ENCODE measurements at regions not wholly inside any gene's neighbourhood (a gene's known extent, or its start where the extent isn't known, plus 50 kb on each side); places are given as distances from the start of the nearest gene placed in this dataset.

- no peak for DNase-seq
Observed at GRCh38 chr3:124282751-124283651, 291.1 kb upstream of the ROPN1 start.

GRCh38 chr3:124283652-124284023 lies 291.7 kb upstream of the ROPN1 start:
- no peak for DNase-seq

GRCh38 chr3:124288996-124289395 lies 297.1 kb upstream of the ROPN1 start:
- no peak for DNase-seq

DNA sequence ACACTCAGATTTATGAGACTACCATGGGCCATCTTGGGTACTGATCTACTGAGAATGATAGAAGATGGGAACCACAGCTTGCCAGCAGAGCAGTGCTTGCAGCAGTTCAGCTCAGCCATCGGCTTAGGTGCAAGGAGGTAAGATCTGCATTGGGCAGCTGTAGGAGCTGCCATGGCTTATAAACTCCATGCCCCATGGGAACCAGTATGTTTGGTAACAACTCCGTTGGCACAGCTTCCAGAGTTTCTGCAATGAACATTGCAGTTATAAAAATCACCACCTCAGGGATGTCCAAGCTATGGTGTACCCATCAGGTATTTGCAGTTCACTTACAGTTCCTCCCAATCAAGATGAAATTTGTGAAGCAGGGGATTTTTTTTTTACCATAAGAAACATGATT lies 299.1 kb upstream of the ROPN1 start:
- DNase-seq, result no peak

DNA sequence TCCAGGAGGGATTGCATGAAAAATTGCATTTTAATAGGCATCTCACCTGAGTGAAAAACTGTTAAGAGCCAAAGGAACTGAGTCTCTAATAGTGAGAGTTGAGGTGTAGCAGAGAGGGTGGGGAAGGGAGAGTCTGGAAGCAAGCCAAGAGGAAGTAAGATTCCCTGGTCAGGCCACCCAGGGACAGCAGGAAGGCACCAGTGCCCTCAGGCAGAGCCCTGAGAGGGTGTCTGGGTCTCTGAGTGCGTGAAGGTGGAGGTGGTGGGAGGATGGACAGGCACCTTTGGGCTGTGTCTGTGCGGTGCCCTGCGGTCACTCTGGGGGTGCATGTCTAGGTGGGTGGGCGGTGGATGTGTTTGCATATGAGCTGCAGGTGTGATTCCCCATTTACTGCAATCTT lies 300.4 kb upstream of the ROPN1 start:
- DNase-seq, result no peak

DNA sequence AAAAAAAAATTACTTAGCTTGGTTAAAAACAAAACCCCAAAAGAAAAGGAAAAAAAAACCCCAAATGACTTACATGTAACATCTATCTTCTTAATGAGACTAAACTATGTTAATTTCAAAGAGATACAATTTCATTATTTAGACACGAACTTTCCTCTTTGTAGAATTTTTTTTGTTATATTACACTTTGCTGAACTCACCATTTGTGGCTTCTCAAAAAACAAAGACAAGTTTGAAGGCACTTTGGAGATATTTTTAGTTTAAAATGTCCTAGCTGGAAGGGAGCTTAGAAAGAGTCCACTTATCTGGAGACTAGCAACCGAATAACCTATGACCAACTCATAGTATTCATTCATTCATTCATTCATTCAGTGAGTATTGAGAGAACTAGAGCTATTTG lies 301.7 kb upstream of the ROPN1 start:
- no peak for DNase-seq

DNA sequence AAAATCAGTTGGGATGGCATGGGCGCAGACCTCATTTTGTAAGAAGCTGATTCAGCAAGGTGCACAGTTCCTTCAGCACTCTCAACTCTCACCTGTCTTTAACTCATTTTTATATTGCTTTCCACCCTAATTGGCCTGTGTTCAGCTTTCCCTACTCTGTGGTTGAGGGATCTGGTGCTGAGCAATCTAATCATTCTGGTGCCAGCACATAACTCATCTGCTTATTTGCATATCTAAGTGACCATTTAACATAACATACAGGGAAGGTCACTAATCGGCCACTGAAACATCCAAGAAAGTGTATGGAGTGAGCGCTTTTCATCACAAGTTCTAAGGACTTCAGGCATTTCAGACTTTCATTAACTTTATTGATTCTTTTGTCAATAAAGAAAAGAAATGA lies 303.4 kb upstream of the ROPN1 start:
- no peak for DNase-seq

DNA sequence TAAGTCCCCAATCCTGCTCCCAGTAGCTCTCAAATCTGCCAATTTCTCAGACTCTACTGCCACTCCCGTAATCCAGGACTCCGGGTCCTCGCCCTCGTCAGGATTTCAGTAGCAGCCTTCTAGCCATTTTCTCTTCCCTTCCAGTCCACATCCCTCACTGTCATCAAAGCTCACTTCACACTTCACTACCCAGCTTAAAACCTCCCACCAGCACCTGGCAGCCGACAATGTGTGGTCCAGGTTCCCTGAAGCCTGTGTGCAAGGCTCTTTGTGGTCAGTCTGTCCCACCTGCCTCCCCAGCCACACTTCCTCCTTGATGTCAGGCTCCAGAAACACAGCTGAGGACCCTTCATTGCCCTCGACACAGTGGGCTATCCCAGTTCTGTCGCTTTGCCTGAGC lies 304.5 kb upstream of the ROPN1 start:
- DNase-seq, result no peak

GRCh38 chr3:124297062-124297980 lies 305.4 kb upstream of the ROPN1 start:
- no peak for DNase-seq

DNA sequence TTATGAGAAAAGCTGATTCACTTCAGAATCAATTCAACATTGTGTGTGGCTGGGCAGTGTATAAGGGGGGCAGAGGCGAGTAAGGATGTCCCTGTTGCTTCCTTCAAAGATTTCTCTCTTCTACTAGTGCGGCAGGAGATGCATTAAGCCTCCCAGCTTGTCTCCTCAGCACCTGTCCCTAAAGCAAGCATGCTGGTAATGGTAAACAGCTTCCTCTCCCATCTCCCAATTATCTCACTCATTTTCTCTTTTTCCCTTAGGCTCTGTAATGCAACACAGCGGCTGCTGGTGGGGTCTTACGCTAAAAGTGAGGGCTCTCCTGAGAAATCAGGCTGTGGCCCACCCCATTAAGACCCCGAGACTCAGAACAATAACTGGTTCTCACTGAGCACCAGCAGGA lies 306.4 kb upstream of the ROPN1 start:
- DNase-seq, result no peak

- no peak for DNase-seq
Observed at GRCh38 chr3:124298951-124299350, 307.0 kb upstream of the ROPN1 start.

DNA sequence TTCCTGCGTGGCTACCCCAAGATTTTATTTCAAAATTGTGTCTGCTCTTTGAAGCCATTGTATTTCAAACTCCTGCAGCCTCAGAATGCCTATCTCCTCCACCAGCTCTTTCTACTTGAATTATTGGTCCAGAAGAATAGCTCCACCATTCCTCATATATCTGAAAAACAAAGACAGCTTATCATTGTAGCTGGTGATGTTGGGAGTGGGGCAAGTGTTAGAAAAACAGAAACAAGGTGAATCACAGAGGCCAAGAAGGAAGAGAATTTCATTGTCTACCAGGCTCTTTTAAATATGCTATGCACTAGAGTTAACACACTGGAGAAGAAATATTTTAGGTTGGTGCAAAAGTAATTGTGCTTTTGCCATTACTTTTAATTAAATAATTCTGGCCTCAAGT lies 307.9 kb upstream of the ROPN1 start:
- no peak for DNase-seq

DNA sequence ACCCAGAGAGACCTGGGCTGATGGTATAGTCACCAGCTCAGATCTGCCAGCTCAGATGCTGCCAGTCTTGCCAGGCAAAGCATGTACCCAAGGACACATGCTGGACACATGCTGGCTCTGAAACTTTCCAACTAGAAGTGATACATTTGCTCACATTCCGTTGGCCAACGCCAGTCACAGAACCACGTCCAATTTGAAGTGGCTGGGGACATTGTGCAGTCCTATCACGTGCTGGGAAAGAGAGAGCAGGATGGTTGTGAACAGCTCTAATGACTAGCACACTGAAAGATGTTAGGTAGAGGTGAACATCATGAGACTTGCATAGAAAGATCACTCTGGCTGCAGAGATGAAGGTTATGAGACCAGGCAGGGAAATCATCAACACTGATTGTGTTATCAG lies 308.5 kb upstream of the ROPN1 start:
- no peak for DNase-seq

DNA sequence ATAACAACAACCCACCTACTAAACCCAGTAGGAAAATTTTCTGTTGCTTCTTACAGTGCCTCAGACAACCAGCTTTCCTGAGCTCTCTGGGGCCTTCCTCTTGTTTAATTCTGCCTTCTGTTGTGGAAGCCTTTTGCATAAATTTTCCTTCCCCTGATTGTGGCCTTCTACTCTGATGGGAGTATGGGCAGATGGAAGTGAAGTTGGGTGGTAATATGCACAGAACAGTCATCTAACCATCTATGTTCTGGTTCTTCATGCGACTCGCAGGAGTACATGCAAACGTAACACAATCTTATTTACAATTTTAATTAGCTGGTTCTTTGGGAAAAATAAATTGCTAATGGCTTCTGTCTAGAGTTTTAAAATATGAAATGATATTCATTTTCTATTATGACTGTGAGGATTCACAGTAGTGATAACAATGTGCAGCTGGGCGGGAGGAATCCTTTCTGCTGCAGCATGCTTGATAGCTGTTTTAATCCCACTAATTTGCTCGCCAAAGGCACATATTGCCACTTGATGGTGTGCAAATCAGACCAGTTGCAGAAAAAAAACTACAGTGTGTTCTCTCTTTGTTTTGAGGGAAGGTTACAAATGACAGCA lies 311.5 kb upstream of the ROPN1 start:
- DNase-seq, result no peak

DNA sequence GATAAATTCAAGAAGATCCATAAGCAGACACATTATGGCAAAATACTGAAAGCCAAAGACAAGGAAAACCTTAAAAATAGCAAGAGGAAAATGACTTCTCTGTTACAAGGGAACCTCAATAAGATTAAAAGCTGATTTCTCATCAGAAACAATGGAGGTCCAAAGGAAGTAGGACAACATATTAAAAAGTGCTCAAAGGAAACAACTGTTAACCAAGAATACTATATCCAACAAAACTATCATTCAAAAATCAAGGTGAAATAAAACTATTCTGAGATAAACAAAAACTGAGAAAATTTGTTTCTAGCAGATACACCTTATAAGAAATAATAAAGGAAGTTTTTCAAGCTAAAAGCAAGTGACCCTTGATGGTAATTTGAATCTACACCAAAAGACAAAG lies 314.7 kb upstream of the ROPN1 start:
- no peak for DNase-seq

DNA sequence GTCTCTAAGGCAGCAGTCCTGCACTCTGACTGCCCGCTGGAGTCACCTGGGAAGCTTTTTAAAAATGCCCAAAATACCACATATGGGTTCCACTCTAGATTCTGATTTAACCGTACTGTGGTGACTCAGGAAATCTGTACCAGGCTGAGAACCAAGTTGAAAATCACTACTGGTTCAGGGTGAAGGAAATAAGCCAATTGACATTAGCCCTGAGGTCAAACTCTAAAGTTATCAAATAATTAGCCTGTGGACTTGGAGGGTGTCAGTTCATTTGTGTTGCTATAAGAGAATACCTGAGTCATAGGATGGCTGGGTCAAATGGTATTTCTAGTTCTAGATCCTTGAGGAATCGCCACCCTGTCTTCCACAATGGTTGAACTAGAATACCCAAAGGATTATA lies 321.7 kb upstream of the ROPN1 start:
- DNase-seq, result no peak

DNA sequence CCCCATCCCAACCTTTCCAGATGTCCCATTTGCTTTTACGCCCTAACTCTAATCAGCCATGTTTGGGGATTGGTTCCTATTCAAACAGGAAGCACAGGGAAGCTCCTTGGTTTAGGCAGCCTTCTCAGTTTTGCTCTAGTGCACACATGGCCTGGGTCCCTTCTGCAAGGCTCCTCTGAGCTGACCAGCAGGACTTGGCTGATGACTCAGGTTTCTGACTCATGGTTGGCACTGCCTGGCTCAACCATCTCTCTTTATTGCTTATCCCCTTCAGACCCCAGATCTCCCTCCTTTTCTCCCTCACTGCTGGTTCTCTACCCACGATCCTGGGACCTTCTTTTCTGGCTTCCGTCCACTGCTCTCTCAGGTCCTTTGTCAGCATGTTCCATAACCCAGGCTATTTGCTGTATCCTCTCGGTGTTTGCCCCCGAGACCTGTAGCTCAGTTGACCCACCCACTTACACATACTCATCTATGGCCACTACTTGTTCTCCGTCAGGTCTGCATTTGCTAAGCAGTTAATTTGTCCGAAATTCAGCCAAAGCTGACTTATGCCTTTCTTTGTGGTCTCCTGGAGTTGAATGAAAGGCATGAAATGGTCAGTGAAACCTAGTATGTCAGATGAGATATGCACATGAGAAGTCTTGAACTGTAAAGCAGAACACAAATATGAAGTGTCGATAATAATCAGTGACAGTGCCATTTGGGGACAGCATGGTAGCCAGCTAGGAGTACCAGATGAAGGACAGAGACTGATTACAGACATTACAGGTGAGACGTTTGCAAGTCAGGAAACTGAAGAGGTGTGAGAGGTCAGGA lies 323.5 kb upstream of the ROPN1 start:
- no peak for DNase-seq

- no peak for DNase-seq
Observed at GRCh38 chr3:124316034-124316287, 324.0 kb upstream of the ROPN1 start.

- DNase-seq, result no peak
Observed at GRCh38 chr3:124318014-124318413, 326.1 kb upstream of the ROPN1 start.

DNA sequence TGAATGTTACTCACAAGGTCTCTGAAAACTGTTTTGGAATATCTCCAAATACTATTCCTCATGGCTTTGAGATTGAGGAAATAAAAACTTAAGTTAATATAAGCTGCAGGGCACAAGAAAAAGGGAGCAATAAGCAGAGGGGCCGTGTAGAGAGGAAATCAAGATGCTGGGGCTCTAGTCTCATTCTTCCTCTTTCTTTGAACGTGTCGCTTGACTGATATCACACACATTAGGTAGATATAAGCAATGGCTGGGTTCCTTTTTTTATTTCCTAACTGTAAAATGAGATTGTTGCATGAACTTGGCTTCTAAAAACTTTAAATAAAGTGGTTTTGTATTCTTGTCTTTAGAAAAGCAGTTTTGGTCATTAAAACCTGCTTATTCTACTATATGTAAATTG lies 326.7 kb upstream of the ROPN1 start:
- DNase-seq, result no peak

- DNase-seq, result no peak
Observed at GRCh38 chr3:124320976-124321375, 329.1 kb upstream of the ROPN1 start.

GRCh38 chr3:124322309-124322880 lies 330.5 kb upstream of the ROPN1 start:
- DNase-seq, result no peak

DNA sequence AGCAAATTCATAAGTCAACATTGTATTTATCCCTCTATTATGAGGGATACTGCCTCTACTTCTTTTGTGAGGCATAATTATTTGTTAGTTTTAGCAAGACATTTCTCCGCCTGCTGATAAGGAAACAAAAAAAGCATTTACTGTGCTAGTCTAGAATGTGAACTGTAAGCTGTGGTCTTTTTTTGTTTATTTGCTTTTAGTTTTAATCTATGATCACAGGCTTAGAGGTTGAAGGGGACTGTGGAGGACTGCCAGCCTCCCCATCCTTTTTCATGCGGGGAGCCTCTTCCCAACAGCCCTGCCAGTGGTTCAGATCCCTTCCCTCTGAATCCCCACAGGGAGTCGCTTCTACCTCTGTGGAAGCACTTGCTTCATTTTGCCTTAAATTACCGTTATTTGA lies 331.0 kb upstream of the ROPN1 start:
- DNase-seq, result no peak

Data from activated T-cell treated with anti-CD3 and anti-CD28 coated beads for 4 hours (primary cell).